BE2C (cell line): ENCODE measurements at regions not wholly inside any gene's neighbourhood (a gene's known extent, or its start where the extent isn't known, plus 50 kb on each side); places are given as distances from the start of the nearest gene placed in this dataset.

Experiments
- DNase-seq: peaks from one replicate; pipeline ENCODE4 v3.0.0-alpha.2; 2020
- H3K27me3 ChIP-seq: fragments of 250-450 bp; sonication (Bioruptor Pico); 2 replicates; pipeline ENCODE4 v1.5.1; 2020; ENCODE audit warnings: mild to moderate bottlenecking
- H3K36me3 ChIP-seq: fragments of 250-450 bp; sonication (Bioruptor Pico); 2 replicates; pipeline ENCODE4 v1.5.1; 2020; ENCODE audit warnings: mild to moderate bottlenecking
- H3K4me1 ChIP-seq: fragments of 250-450 bp; sonication (Bioruptor Pico); 2 replicates; pipeline ENCODE4 v1.5.1; 2020
- H3K4me3 ChIP-seq: 2 replicates; pipeline ENCODE4 v1.5.1; 2011; ENCODE audit warnings: low read depth, low read length
- H3K9me3 ChIP-seq: fragments of 250-450 bp; sonication (Bioruptor Pico); 2 replicates; pipeline ENCODE4 v1.5.1; 2020
- TF ChIP-seq, protein P1 (sequence below): IDR thresholded peaks from 2 replicates; pipeline ENCODE4 v1.5.1; 2012; ENCODE audit warnings: mild to moderate bottlenecking, low read depth, low read length

DNA sequence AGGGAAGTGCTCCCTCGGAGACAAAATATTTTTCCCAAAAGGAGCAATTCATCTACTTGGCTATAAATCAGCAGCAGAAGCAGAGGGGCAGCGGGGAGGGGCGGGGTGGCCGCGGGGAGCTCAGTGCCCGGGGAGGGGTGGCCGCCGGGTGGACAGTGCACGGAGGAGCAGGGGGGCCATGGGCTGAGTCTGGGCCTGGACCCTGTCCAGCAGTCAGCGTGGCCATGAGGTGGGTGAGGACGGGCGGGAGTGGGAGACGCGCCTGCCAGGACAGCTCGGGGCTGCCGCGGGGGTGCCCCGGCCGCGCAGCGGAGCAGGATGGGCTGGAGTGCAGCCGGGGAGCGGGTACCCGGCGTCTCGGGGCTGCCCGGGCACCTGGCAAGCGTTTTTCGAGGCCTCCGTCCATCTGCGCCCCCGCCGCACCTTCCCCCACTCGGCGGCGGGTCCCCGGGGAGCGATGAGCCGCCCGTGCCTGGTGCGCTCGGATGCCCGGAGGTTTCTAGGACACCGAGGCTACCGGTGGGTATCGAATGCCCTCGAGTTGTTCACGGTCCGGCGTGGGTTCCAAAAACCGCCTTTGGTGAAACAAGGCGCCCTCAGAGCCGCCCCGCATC, 229.5 kb downstream of the THBS2 start:
- H3K4me1 ChIP-seq, result peaks cover 3% of the 10 kb centered on the region; the same call in 1 of the 2 replicates
- no peak for DNase-seq
- TF ChIP-seq, protein P1, sequence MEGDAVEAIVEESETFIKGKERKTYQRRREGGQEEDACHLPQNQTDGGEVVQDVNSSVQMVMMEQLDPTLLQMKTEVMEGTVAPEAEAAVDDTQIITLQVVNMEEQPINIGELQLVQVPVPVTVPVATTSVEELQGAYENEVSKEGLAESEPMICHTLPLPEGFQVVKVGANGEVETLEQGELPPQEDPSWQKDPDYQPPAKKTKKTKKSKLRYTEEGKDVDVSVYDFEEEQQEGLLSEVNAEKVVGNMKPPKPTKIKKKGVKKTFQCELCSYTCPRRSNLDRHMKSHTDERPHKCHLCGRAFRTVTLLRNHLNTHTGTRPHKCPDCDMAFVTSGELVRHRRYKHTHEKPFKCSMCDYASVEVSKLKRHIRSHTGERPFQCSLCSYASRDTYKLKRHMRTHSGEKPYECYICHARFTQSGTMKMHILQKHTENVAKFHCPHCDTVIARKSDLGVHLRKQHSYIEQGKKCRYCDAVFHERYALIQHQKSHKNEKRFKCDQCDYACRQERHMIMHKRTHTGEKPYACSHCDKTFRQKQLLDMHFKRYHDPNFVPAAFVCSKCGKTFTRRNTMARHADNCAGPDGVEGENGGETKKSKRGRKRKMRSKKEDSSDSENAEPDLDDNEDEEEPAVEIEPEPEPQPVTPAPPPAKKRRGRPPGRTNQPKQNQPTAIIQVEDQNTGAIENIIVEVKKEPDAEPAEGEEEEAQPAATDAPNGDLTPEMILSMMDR, result no peak
- H3K27me3 ChIP-seq, result no peaks in the 10 kb centered on the region
- H3K36me3 ChIP-seq, result no peaks in the 10 kb centered on the region
- no peaks in the 10 kb centered on the region for H3K9me3 ChIP-seq
- no peak overlapping the region for H3K4me3 ChIP-seq

DNA sequence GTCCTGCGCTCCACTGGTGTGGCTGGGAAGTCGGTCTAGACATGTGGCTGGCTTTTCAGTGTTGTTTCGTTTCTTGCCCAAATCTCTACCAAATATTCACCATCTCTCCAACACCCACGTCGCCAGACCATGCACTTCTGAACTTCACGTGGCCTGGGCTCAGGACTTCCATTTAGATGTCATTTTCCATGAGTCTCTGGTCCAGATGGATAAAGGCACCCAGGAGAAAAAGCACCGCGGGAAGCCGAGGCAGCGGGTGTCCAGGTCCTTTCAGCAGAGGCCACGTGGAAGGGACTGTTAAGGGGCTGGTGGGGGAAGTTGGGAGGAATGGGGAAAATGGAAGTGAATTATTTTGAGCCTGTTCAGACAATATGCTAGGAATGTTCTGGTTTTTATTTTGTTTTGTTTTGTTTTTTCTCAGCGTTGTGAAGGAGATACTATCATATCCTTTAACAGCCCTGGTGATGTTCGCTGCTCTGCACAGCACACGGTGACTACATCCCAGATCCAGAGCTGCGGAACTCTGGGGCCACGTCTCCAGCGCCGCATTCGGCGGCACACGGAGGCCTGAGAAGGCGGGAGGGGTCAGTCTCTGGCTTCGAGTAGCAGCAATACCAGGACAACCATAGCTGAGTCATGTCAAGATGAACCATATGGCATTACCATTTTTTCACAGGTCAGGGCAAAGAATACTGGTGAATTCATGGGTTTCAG, 230.3 kb downstream of the THBS2 start:
- no peak for DNase-seq
- TF ChIP-seq, protein P1, result no peak
- Histone ChIP-seq H3K4me3 (no peak overlapping the region), H3K4me1 (no peaks in the 10 kb centered on the region), H3K36me3 (no peaks in the 10 kb centered on the region), H3K27me3 (no peaks in the 10 kb centered on the region), H3K9me3 (no peaks in the 10 kb centered on the region)

DNA sequence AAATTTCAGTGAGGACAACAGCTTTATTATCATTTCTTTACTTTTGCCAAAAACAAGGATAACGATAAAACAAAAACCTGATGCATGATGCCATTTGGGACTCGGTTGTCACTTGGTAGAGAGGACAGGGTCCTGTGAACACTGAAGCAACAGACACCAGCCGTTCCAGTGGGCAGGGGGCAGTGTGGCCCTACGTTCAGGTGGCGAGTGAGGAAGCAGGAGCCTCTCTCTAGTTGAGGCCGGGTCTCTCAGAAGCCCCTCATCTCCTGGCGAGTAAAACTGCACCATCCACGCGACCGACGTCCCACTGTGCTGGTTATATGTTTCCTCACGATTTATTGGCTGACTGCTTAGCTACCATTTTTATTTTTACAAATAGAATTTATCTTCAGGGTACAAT, 231.6 kb downstream of the THBS2 start:
- no peak for DNase-seq
- TF ChIP-seq, protein P1, result 0 out of 2 replicates have a peak, but pooled peaks have one; percentile 21
- H3K27me3 ChIP-seq, result no peaks in the 10 kb centered on the region
- H3K9me3 ChIP-seq, result no peaks in the 10 kb centered on the region
- no peaks in the 10 kb centered on the region for H3K36me3 ChIP-seq
- H3K4me3 ChIP-seq, result no peak overlapping the region
- H3K4me1 ChIP-seq, result no peaks in the 10 kb centered on the region

DNA sequence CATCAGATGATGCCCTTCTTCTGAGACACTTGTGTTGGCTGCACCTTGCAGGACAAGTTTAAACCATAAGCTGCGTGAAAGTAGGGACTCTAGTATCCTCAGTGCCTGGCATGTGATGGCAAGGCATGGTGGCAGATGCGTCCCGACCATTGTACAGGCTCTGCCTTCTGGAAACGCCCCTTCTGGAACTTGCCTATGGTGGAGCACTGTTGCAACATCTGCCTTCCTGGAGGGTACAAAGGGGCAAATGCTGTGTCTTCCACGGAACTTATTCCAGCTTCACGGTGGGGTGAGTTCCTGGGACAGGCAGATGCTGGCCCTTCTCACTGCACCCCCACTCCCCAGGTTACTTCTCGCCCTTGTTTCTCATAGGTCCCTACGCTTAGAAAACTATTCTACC, 232.8 kb downstream of the THBS2 start:
- Histone ChIP-seq H3K9me3 (no peaks in the 10 kb centered on the region), H3K4me3 (no peak overlapping the region), H3K27me3 (no peaks in the 10 kb centered on the region), H3K4me1 (no peaks in the 10 kb centered on the region), H3K36me3 (no peaks in the 10 kb centered on the region)
- TF ChIP-seq, protein P1, result no peak
- DNase-seq, result no peak

DNA sequence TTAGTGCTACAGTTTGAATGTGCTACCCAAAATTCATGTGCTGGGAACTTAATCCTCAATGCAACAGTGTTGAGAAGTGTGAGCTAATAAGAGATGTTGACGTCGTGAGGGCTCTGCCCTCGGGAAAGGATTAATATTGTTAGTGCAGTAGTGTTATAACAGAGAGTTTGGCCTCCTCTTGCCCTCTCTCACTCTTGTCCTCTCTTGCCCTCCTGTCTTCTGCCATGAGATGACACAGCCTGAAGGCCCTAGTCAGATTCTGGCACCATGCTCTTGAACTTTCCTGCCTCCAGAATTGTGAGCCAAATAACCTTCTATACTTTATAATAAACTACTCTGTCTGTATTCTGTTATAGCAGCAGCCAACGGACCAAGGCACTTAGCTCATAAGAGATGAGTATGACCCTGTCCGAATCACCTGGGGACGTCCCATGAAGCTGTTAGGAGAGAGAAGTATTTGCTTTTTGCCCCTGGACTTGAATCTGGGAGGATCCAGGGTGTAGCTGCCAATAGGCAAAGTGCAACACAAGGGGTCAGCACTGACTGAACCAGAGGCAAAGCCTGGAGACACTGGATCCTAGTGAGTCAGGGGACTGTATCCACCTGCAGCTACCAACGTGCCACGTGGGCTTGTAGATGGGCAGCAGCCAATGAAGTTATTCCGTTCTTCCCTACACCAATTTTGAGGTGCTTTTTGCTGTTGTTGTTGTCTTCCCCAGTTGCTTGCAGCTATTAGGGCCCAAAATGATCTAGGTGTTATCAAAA, 233.7 kb downstream of the THBS2 start:
- no peak for DNase-seq
- TF ChIP-seq, protein P1, result peak; percentile 29; the same call in 1 of the 2 replicates
- Histone ChIP-seq H3K4me1 (no peaks in the 10 kb centered on the region), H3K9me3 (no peaks in the 10 kb centered on the region), H3K4me3 (no peak overlapping the region), H3K27me3 (no peaks in the 10 kb centered on the region), H3K36me3 (no peaks in the 10 kb centered on the region)
